Neural progenitor cell (in vitro differentiated cells): ENCODE measurements at regions not wholly inside any gene's neighbourhood (a gene's known extent, or its start where the extent isn't known, plus 50 kb on each side); places are given as distances from the start of the nearest gene placed in this dataset.

ENCODE experiments used
- DNase-seq: peaks from one replicate; pipeline ENCODE4 v3.0.0-alpha.2; 2016; ENCODE audit warnings: low spot score
- H2AFZ ChIP-seq: fragments of 200-600 bp; sonication (generic); replicated peaks from 2 replicates; pipeline ENCODE4 v1.6.1; 2016; ENCODE audit warnings: antibody characterized with exemption
- H3F3A ChIP-seq: fragments of 200-600 bp; sonication (generic); 2 replicates; pipeline ENCODE4 v1.6.1; 2016; ENCODE audit warnings: antibody characterized with exemption, low read depth
- H3K27ac ChIP-seq: fragments of 200-600 bp; sonication (generic); 2 replicates; pipeline ENCODE4 v1.5.1; 2016; ENCODE audit warnings: mild to moderate bottlenecking
- H3K27me3 ChIP-seq: fragments of 200-600 bp; sonication (generic); 2 replicates; pipeline ENCODE4 v1.6.1; 2016; ENCODE audit warnings: mild to moderate bottlenecking, moderate library complexity
- H3K36me3 ChIP-seq: fragments of 200-600 bp; sonication (generic); 2 replicates; pipeline ENCODE4 v1.5.1; 2016
- H3K4me1 ChIP-seq: fragments of 200-600 bp; sonication (generic); 2 replicates; pipeline ENCODE4 v1.6.1; 2016; ENCODE audit warnings: mixed run types
- H3K4me2 ChIP-seq: fragments of 200-600 bp; sonication (generic); 2 replicates; pipeline ENCODE4 v1.6.1; 2016
- H3K4me3 ChIP-seq: fragments of 200-600 bp; sonication (generic); 2 replicates; pipeline ENCODE4 v1.5.1; 2016
- H3K79me2 ChIP-seq: fragments of 200-600 bp; sonication (generic); 2 replicates; pipeline ENCODE4 v1.6.1; 2016; ENCODE audit warnings: low read depth
- H3K9ac ChIP-seq: fragments of 200-600 bp; sonication (generic); 2 replicates; pipeline ENCODE4 v1.6.1; 2016
- H3K9me3 ChIP-seq: fragments of 200-600 bp; sonication (generic); 2 replicates; pipeline ENCODE4 v1.5.1; 2016; ENCODE audit warnings: low read depth
- H4K20me1 ChIP-seq: fragments of 200-600 bp; sonication (generic); 2 replicates; pipeline ENCODE4 v1.6.1; 2016; ENCODE audit warnings: low read depth
- H3K27ac Mint-ChIP-seq: 3 replicates; pipeline ENCODE4 v1.8.0; 2021; ENCODE audit warnings: mixed read lengths
- H3K27me3 Mint-ChIP-seq: 2 replicates; pipeline ENCODE4 v1.8.0; 2022; ENCODE audit warnings: low read depth, mild to moderate bottlenecking, inconsistent platforms, moderate library complexity, mixed read lengths; ENCODE audit not compliant: insufficient read depth
- H3K36me3 Mint-ChIP-seq: 3 replicates; pipeline ENCODE4 v1.8.0; 2021; ENCODE audit warnings: mixed read lengths
- H3K4me1 Mint-ChIP-seq: 3 replicates; pipeline ENCODE4 v1.8.0; 2021; ENCODE audit warnings: mixed read lengths
- H3K4me3 Mint-ChIP-seq: 3 replicates; pipeline ENCODE4 v1.8.0; 2021; ENCODE audit warnings: mild to moderate bottlenecking, moderate library complexity, mixed read lengths
- H3K9me3 Mint-ChIP-seq: 3 replicates; pipeline ENCODE4 v1.8.0; 2020; ENCODE audit warnings: mixed read lengths
- EZH2 ChIP-seq: fragments of 200-600 bp; sonication (generic); IDR thresholded peaks from 2 replicates; pipeline ENCODE4 v1.6.1; 2017; ENCODE audit warnings: antibody characterized with exemption, mild to moderate bottlenecking, moderate library complexity
- EZH2phosphoT487 ChIP-seq: fragments of 200-600 bp; sonication (generic); IDR thresholded peaks from 2 replicates; pipeline ENCODE4 v1.6.1; 2017; ENCODE audit warnings: antibody characterized with exemption
- TF ChIP-seq, protein P1 (sequence below): fragments of 200-600 bp; sonication (generic); IDR thresholded peaks from 2 replicates; pipeline ENCODE4 v1.5.1; 2017; ENCODE audit warnings: antibody characterized with exemption, mild to moderate bottlenecking

DNA sequence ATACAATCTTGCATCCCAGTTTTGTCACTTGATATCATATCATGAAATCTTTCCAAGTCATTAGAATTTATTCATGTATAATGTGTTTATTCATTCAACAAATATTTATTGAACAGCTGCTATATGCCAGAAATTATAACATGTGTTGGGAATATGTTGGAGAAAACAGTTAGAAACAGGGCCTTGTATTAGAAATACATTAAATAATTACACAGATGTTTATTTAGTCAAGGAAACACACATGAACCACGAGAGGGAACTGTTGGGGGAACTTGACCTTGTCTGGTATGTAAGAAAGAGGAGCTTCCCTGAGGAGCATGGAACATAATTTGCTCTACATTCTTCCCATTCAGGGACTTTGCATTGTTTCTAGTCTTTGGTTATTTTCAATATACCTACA lies 191.7 kb upstream of the FRMD6 start:
- Histone ChIP-seq H2AFZ (no peak overlapping the region), H4K20me1 (no peaks in the 10 kb centered on the region), H3K27ac (no peak overlapping the region), H3K36me3 (no peaks in the 10 kb centered on the region), H3K9me3 (no peaks in the 10 kb centered on the region), H3K79me2 (no peaks in the 10 kb centered on the region), H3K4me2 (no peak overlapping the region), H3F3A (no peaks in the 10 kb centered on the region), H3K27me3 (no peaks in the 10 kb centered on the region), H3K9ac (no peak overlapping the region), H3K4me3 (no peak overlapping the region), H3K4me1 (no peaks in the 10 kb centered on the region)
- TF ChIP-seq, protein P1, sequence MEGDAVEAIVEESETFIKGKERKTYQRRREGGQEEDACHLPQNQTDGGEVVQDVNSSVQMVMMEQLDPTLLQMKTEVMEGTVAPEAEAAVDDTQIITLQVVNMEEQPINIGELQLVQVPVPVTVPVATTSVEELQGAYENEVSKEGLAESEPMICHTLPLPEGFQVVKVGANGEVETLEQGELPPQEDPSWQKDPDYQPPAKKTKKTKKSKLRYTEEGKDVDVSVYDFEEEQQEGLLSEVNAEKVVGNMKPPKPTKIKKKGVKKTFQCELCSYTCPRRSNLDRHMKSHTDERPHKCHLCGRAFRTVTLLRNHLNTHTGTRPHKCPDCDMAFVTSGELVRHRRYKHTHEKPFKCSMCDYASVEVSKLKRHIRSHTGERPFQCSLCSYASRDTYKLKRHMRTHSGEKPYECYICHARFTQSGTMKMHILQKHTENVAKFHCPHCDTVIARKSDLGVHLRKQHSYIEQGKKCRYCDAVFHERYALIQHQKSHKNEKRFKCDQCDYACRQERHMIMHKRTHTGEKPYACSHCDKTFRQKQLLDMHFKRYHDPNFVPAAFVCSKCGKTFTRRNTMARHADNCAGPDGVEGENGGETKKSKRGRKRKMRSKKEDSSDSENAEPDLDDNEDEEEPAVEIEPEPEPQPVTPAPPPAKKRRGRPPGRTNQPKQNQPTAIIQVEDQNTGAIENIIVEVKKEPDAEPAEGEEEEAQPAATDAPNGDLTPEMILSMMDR: no peak
- TF ChIP-seq EZH2: no peak
- TF ChIP-seq EZH2phosphoT487: no peak
- Mint-ChIP-seq H3K36me3 (no peaks in the 10 kb centered on the region), H3K9me3 (peaks cover 4% of the 10 kb centered on the region), H3K27me3 (peaks cover 6% of the 10 kb centered on the region), H3K4me1 (no peaks in the 10 kb centered on the region), H3K4me3 (no peak overlapping the region), H3K27ac (no peak overlapping the region)
- no peak for DNase-seq

DNA sequence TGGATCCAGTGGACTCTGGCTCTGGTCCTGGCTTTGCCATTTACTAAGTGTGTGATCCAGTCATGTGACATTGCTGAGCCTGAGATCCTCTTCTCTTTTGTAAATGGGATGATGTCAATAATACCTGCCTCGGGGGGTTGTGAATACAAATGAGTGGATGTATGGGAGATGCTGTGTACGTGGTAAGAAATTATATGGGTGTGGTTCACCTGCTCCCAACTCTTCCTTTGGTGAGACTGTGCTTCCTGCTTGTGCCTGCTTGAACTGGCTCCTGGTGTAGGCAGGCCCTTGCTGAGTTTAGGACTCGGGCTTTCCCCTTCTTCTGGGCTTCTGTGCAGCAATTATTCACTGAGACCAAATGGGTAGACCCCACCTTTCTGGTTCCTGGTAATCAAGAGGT lies 189.5 kb upstream of the FRMD6 start:
- no peaks in the 10 kb centered on the region for H3K27me3 Mint-ChIP-seq
- no peaks in the 10 kb centered on the region for H3K4me1 ChIP-seq
- no peaks in the 10 kb centered on the region for H3K36me3 ChIP-seq
- no peak for DNase-seq
- H3K27me3 ChIP-seq: no peaks in the 10 kb centered on the region
- H3K27ac Mint-ChIP-seq: no peak overlapping the region
- H3K27ac ChIP-seq: no peak overlapping the region
- H3K9ac ChIP-seq: no peak overlapping the region
- H3K4me1 Mint-ChIP-seq: no peaks in the 10 kb centered on the region
- no peaks in the 10 kb centered on the region for H3K9me3 ChIP-seq
- H3K4me3 Mint-ChIP-seq: no peak overlapping the region
- no peaks in the 10 kb centered on the region for H4K20me1 ChIP-seq
- H3K79me2 ChIP-seq: no peaks in the 10 kb centered on the region
- TF ChIP-seq, protein P1: no peak
- TF ChIP-seq EZH2phosphoT487: no peak
- no peaks in the 10 kb centered on the region for H3F3A ChIP-seq
- no peak overlapping the region for H3K4me3 ChIP-seq
- no peak overlapping the region for H2AFZ ChIP-seq
- H3K9me3 Mint-ChIP-seq: peaks cover 3% of the 10 kb centered on the region
- no peaks in the 10 kb centered on the region for H3K36me3 Mint-ChIP-seq
- H3K4me2 ChIP-seq: no peak overlapping the region

DNA sequence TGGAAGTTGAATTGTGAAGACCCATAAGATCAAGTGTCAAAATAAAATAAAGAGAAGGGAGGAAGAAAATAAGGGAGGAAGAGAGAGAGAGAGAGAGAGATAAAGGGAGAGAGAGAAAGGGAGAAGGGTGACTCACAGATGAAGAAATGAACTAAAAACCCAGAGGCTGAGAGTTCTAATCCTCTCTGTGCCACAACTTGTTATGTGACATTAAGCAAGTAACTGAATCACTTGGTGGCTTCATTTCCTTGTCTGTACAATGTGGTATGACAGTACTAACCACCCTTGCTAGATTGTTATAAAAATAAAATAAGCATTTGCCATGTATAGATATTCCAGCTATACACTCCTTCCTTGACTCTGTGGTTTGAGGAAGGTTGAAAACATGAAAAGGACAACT lies 189.0 kb upstream of the FRMD6 start:
- no peak overlapping the region for H3K4me2 ChIP-seq
- no peaks in the 10 kb centered on the region for H3F3A ChIP-seq
- H3K27me3 ChIP-seq: no peaks in the 10 kb centered on the region
- no peak overlapping the region for H3K9ac ChIP-seq
- H3K27ac ChIP-seq: no peak overlapping the region
- H3K79me2 ChIP-seq: no peaks in the 10 kb centered on the region
- no peaks in the 10 kb centered on the region for H3K36me3 Mint-ChIP-seq
- H4K20me1 ChIP-seq: no peaks in the 10 kb centered on the region
- no peaks in the 10 kb centered on the region for H3K4me1 Mint-ChIP-seq
- H3K4me3 Mint-ChIP-seq: no peak overlapping the region
- H3K9me3 Mint-ChIP-seq: peaks cover 5% of the 10 kb centered on the region
- no peaks in the 10 kb centered on the region for H3K36me3 ChIP-seq
- H3K27me3 Mint-ChIP-seq: no peaks in the 10 kb centered on the region
- no peak overlapping the region for H2AFZ ChIP-seq
- TF ChIP-seq EZH2 (no peak), EZH2phosphoT487 (no peak)
- TF ChIP-seq, protein P1: no peak
- H3K4me3 ChIP-seq: no peak overlapping the region
- H3K27ac Mint-ChIP-seq: no peak overlapping the region
- H3K9me3 ChIP-seq: no peaks in the 10 kb centered on the region
- no peak for DNase-seq
- no peaks in the 10 kb centered on the region for H3K4me1 ChIP-seq

DNA sequence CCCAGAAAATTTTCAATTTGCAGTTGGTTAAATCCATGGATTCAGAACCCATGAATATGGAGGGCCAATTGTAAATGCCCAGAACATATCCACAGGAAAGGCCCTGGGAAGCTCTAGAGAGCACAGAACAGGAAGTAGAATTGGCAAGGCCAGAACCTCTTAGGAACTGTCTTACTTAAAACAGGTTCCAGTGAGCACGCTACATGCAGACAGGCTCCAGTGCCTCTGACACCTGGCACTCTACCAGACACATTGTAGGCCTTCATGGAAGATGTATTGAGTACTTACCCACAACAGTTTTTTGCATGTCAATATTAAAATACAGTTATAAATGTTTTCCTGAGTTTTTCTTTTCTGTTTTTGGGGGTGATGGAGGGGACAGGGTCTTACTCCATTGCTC lies 188.2 kb upstream of the FRMD6 start:
- Histone ChIP-seq H3K27me3 (no peaks in the 10 kb centered on the region), H3F3A (no peaks in the 10 kb centered on the region), H3K4me1 (no peaks in the 10 kb centered on the region), H3K4me2 (no peak overlapping the region), H3K36me3 (no peaks in the 10 kb centered on the region), H3K9me3 (no peaks in the 10 kb centered on the region), H2AFZ (no peak overlapping the region), H3K4me3 (no peak overlapping the region), H3K9ac (no peak overlapping the region), H3K79me2 (no peaks in the 10 kb centered on the region), H4K20me1 (no peaks in the 10 kb centered on the region), H3K27ac (no peak overlapping the region)
- no peaks in the 10 kb centered on the region for H3K4me1 Mint-ChIP-seq
- H3K27ac Mint-ChIP-seq: no peak overlapping the region
- no peak overlapping the region for H3K4me3 Mint-ChIP-seq
- H3K27me3 Mint-ChIP-seq: no peaks in the 10 kb centered on the region
- no peaks in the 10 kb centered on the region for H3K36me3 Mint-ChIP-seq
- no peak for TF ChIP-seq EZH2
- no peak for DNase-seq
- peaks cover 5% of the 10 kb centered on the region for H3K9me3 Mint-ChIP-seq
